ENCODE measurements at regions not wholly inside any gene's neighbourhood (a gene's known extent, or its start where the extent isn't known, plus 50 kb on each side); places are given as distances from the start of the nearest gene placed in this dataset.

GRCh38 chr3:27594096-27594690 lies 110.0 kb upstream of the SLC4A7 start:
- DNase-seq = no peak
- no peak for TF ChIP-seq CTCF (IDR thresholded peaks at IDR 0.05)
- no peak for ATAC-seq
- H3K4me3 Mint-ChIP-seq = no peak overlapping the region
- ChIA-PET CTCF (no interaction called here), POLR2A (no interaction called here)
- no peak overlapping the region for H3K27ac Mint-ChIP-seq
- peaks cover 35% of the 10 kb centered on the region for H3K4me1 Mint-ChIP-seq (ENCODE audit: low read depth)
- no peaks in the 10 kb centered on the region for H3K27me3 Mint-ChIP-seq
- intact Hi-C loops (cut with micrococcal nuclease) = no loop called here
- no peaks in the 10 kb centered on the region for H3K36me3 Mint-ChIP-seq (ENCODE audit: low read depth)
- H3K9me3 Mint-ChIP-seq = no peaks in the 10 kb centered on the region

GRCh38 chr3:27593173-27593572 lies 109.0 kb upstream of the SLC4A7 start:
- POLR2A ChIA-PET = interaction anchor here (0.6 kb wide), 2 partner anchors 142 to 164 kb away, joined by 3 read pairs; no protein-coding TSS in a partner anchor
- intact Hi-C loops (cut with micrococcal nuclease) = no loop called here
- H3K4me3 Mint-ChIP-seq = no peak overlapping the region
- CTCF ChIA-PET = interaction anchor here (1.2 kb wide), 1 partner anchor 25 kb away, joined by 3 read pairs; no protein-coding TSS in a partner anchor
- no peaks in the 10 kb centered on the region for H3K36me3 Mint-ChIP-seq (ENCODE audit: low read depth)
- TF ChIP-seq CTCF (IDR thresholded peaks at IDR 0.05) = no peak
- peaks cover 35% of the 10 kb centered on the region for H3K4me1 Mint-ChIP-seq (ENCODE audit: low read depth)
- no peaks in the 10 kb centered on the region for H3K27me3 Mint-ChIP-seq
- ATAC-seq = no peak
- no peak for DNase-seq
- H3K27ac Mint-ChIP-seq = no peak overlapping the region
- no peaks in the 10 kb centered on the region for H3K9me3 Mint-ChIP-seq

GRCh38 chr3:27591312-27592210 lies 107.4 kb upstream of the SLC4A7 start:
- Mint-ChIP-seq H3K4me1 (ENCODE audit: low read depth) (peaks cover 32% of the 10 kb centered on the region), H3K9me3 (no peaks in the 10 kb centered on the region), H3K36me3 (ENCODE audit: low read depth) (no peaks in the 10 kb centered on the region), H3K27me3 (no peaks in the 10 kb centered on the region), H3K4me3 (no peak overlapping the region), H3K27ac (peak overlapping the region; percentile 72)
- ATAC-seq = peak; percentile 54
- peak; percentile 55 for DNase-seq
- no peak for TF ChIP-seq CTCF (IDR thresholded peaks at IDR 0.05)
- intact Hi-C loops (cut with micrococcal nuclease) = no loop called here
- ChIA-PET POLR2A (interaction anchor here (1.4 kb wide), 1 partner anchor 41 kb away, joined by 3 read pairs; no protein-coding TSS in a partner anchor), CTCF (interaction anchor here (0.9 to 1.2 kb wide), 5 partner anchors 11 to 90 kb away, joined by 3 to 4 read pairs (median 3); no protein-coding TSS in a partner anchor)

GRCh38 chr3:27590437-27591298 lies 106.5 kb upstream of the SLC4A7 start:
- ChIA-PET CTCF (interaction anchor here (0.9 to 1.2 kb wide), 6 partner anchors 12 to 91 kb away, joined by 3 to 4 read pairs (median 3); no protein-coding TSS in a partner anchor), POLR2A (interaction anchor here (0.5 to 1.4 kb wide), 2 partner anchors 23 to 42 kb away, joined by 3 read pairs; no protein-coding TSS in a partner anchor)
- Mint-ChIP-seq H3K9me3 (no peaks in the 10 kb centered on the region), H3K4me3 (no peak overlapping the region), H3K27ac (peak overlapping the region; percentile 72), H3K36me3 (ENCODE audit: low read depth) (no peaks in the 10 kb centered on the region), H3K27me3 (no peaks in the 10 kb centered on the region), H3K4me1 (ENCODE audit: low read depth) (peaks cover 25% of the 10 kb centered on the region)
- peak; percentile 74 for ATAC-seq
- peak; percentile 10 for DNase-seq
- no peak for TF ChIP-seq CTCF (IDR thresholded peaks at IDR 0.05)
- intact Hi-C loops (cut with micrococcal nuclease) = no loop called here

Measured in activated CD8-positive, alpha-beta T cell treated with anti-CD3 and anti-CD28 coated beads for 36 hours (primary cell).